ENCODE measurements at regions not wholly inside any gene's neighbourhood (a gene's known extent, or its start where the extent isn't known, plus 50 kb on each side); places are given as distances from the start of the nearest gene placed in this dataset.

DNA sequence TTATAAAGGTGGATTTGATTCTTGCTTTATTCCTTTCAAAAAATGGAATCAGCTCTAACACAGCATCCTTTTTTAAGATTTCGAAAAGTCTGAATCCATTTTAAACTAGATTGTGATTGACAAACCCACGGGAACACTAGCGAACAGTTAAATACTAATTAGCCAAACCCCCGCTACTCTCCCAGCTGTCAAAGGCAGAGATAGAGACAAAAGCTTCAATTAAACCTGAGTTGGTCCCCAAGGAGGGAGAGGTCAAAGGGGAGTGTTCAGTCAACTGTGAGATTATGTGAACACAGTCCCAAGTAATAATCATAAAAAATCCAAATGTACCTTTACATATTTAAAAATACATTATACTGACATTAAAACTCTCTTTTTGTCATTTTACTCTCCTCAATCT lies 65.7 kb upstream of the TBX20 start:
- TF ChIP-seq, protein P1, sequence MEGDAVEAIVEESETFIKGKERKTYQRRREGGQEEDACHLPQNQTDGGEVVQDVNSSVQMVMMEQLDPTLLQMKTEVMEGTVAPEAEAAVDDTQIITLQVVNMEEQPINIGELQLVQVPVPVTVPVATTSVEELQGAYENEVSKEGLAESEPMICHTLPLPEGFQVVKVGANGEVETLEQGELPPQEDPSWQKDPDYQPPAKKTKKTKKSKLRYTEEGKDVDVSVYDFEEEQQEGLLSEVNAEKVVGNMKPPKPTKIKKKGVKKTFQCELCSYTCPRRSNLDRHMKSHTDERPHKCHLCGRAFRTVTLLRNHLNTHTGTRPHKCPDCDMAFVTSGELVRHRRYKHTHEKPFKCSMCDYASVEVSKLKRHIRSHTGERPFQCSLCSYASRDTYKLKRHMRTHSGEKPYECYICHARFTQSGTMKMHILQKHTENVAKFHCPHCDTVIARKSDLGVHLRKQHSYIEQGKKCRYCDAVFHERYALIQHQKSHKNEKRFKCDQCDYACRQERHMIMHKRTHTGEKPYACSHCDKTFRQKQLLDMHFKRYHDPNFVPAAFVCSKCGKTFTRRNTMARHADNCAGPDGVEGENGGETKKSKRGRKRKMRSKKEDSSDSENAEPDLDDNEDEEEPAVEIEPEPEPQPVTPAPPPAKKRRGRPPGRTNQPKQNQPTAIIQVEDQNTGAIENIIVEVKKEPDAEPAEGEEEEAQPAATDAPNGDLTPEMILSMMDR (IDR thresholded peaks at IDR 0.05 in 2 of 3, conservative IDR thresholded peaks at IDR 0.05 in 1 of 3; ENCODE audit: control insufficient read depth in 2 of 3, extremely low read depth in 1 of 3, insufficient read depth in 1 of 3, low read depth in 3 of 3, low read length in 3 of 3) = no peak
- TF ChIP-seq, protein P2, sequence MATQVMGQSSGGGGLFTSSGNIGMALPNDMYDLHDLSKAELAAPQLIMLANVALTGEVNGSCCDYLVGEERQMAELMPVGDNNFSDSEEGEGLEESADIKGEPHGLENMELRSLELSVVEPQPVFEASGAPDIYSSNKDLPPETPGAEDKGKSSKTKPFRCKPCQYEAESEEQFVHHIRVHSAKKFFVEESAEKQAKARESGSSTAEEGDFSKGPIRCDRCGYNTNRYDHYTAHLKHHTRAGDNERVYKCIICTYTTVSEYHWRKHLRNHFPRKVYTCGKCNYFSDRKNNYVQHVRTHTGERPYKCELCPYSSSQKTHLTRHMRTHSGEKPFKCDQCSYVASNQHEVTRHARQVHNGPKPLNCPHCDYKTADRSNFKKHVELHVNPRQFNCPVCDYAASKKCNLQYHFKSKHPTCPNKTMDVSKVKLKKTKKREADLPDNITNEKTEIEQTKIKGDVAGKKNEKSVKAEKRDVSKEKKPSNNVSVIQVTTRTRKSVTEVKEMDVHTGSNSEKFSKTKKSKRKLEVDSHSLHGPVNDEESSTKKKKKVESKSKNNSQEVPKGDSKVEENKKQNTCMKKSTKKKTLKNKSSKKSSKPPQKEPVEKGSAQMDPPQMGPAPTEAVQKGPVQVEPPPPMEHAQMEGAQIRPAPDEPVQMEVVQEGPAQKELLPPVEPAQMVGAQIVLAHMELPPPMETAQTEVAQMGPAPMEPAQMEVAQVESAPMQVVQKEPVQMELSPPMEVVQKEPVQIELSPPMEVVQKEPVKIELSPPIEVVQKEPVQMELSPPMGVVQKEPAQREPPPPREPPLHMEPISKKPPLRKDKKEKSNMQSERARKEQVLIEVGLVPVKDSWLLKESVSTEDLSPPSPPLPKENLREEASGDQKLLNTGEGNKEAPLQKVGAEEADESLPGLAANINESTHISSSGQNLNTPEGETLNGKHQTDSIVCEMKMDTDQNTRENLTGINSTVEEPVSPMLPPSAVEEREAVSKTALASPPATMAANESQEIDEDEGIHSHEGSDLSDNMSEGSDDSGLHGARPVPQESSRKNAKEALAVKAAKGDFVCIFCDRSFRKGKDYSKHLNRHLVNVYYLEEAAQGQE (IDR thresholded peaks at IDR 0.05; ENCODE audit: low read depth, low read length) = no peak
- TF ChIP-seq SMC3 (IDR thresholded peaks at IDR 0.05; ENCODE audit: borderline replicate concordance, low read length) (no peak), POLR2A (IDR thresholded peaks at IDR 0.05; ENCODE audit: low read depth, low read length) (no peak), EZH2 (IDR thresholded peaks at IDR 0.05; ENCODE audit: borderline replicate concordance, control insufficient read depth, low read depth, low read length) (no peak), BRCA1 (IDR thresholded peaks at IDR 0.05; ENCODE audit: low read depth, low read length) (no peak), EGR1 (IDR thresholded peaks at IDR 0.05; ENCODE audit: borderline replicate concordance in 1 of 2, low read depth in 2 of 2, low read length in 2 of 2) (no peak)

Measured in GM12878 (cell line).